ENCODE measurements at regions not wholly inside any gene's neighbourhood (a gene's known extent, or its start where the extent isn't known, plus 50 kb on each side); places are given as distances from the start of the nearest gene placed in this dataset.

- Histone ChIP-seq H3K27me3 (ENCODE audit: control insufficient read depth, insufficient read depth, low read length) (no peaks in the 10 kb centered on the region), H3K4me3 (ENCODE audit: low read depth, low read length) (no peak overlapping the region), H3K27ac (ENCODE audit: low read depth, low read length) (no peak overlapping the region), H3K9me3 (ENCODE audit: control insufficient read depth, insufficient read depth, low read length) (peaks cover 4% of the 10 kb centered on the region)
- TF ChIP-seq CTCF (IDR thresholded peaks at IDR 0.05; ENCODE audit: low read depth, low read length), result no peak
- POLR2A ChIA-PET, result no interaction called here
- DNase-seq (ENCODE audit: low read depth, low spot score), result no peak
- CTCF ChIA-PET, result no interaction called here
Observed at GRCh38 chr20:22474224-22474623, 110.1 kb downstream of the FOXA2 start.

GRCh38 chr20:22473293-22473692 is 111.1 kb downstream of the FOXA2 start:
- no peaks in the 10 kb centered on the region for H3K27me3 ChIP-seq (ENCODE audit: control insufficient read depth, insufficient read depth, low read length)
- peaks cover 4% of the 10 kb centered on the region for H3K9me3 ChIP-seq (ENCODE audit: control insufficient read depth, insufficient read depth, low read length)
- POLR2A ChIA-PET, result no interaction called here
- CTCF ChIA-PET, result no interaction called here
- DNase-seq (ENCODE audit: low read depth, low spot score), result no peak
- H3K4me3 ChIP-seq (ENCODE audit: low read depth, low read length), result no peak overlapping the region
- no peak overlapping the region for H3K27ac ChIP-seq (ENCODE audit: low read depth, low read length)
- no peak for TF ChIP-seq CTCF (IDR thresholded peaks at IDR 0.05; ENCODE audit: low read depth, low read length)

GRCh38 chr20:22472447-22473100 is 111.8 kb downstream of the FOXA2 start:
- POLR2A ChIA-PET, result no interaction called here
- no peak for DNase-seq (ENCODE audit: low read depth, low spot score)
- CTCF ChIA-PET, result interaction anchor here (0.6 kb wide), 1 partner anchor 752 kb away, joined by 3 read pairs; no protein-coding TSS in a partner anchor
- Histone ChIP-seq H3K27me3 (ENCODE audit: control insufficient read depth, insufficient read depth, low read length) (no peaks in the 10 kb centered on the region), H3K9me3 (ENCODE audit: control insufficient read depth, insufficient read depth, low read length) (peaks cover 4% of the 10 kb centered on the region), H3K27ac (ENCODE audit: low read depth, low read length) (no peak overlapping the region), H3K4me3 (ENCODE audit: low read depth, low read length) (no peak overlapping the region)
- TF ChIP-seq CTCF (IDR thresholded peaks at IDR 0.05; ENCODE audit: low read depth, low read length), result no peak

GRCh38 chr20:22471156-22471836 is 113.1 kb downstream of the FOXA2 start:
- Histone ChIP-seq H3K27me3 (ENCODE audit: control insufficient read depth, insufficient read depth, low read length) (no peaks in the 10 kb centered on the region), H3K27ac (ENCODE audit: low read depth, low read length) (no peak overlapping the region), H3K4me3 (ENCODE audit: low read depth, low read length) (no peak overlapping the region), H3K9me3 (ENCODE audit: control insufficient read depth, insufficient read depth, low read length) (peaks cover 4% of the 10 kb centered on the region)
- ChIA-PET CTCF (no interaction called here), POLR2A (no interaction called here)
- no peak for DNase-seq (ENCODE audit: low read depth, low spot score)
- TF ChIP-seq CTCF (IDR thresholded peaks at IDR 0.05; ENCODE audit: low read depth, low read length), result no peak

GRCh38 chr20:22470620-22471026 is 113.7 kb downstream of the FOXA2 start:
- TF ChIP-seq CTCF (IDR thresholded peaks at IDR 0.05; ENCODE audit: low read depth, low read length), result no peak
- no peaks in the 10 kb centered on the region for H3K27me3 ChIP-seq (ENCODE audit: control insufficient read depth, insufficient read depth, low read length)
- POLR2A ChIA-PET, result no interaction called here
- H3K27ac ChIP-seq (ENCODE audit: low read depth, low read length), result no peak overlapping the region
- no peak for DNase-seq (ENCODE audit: low read depth, low spot score)
- peaks cover 4% of the 10 kb centered on the region for H3K9me3 ChIP-seq (ENCODE audit: control insufficient read depth, insufficient read depth, low read length)
- no peak overlapping the region for H3K4me3 ChIP-seq (ENCODE audit: low read depth, low read length)
- CTCF ChIA-PET, result no interaction called here
